ENCODE measurements at regions not wholly inside any gene's neighbourhood (a gene's known extent, or its start where the extent isn't known, plus 50 kb on each side); places are given as distances from the start of the nearest gene placed in this dataset.

DNA sequence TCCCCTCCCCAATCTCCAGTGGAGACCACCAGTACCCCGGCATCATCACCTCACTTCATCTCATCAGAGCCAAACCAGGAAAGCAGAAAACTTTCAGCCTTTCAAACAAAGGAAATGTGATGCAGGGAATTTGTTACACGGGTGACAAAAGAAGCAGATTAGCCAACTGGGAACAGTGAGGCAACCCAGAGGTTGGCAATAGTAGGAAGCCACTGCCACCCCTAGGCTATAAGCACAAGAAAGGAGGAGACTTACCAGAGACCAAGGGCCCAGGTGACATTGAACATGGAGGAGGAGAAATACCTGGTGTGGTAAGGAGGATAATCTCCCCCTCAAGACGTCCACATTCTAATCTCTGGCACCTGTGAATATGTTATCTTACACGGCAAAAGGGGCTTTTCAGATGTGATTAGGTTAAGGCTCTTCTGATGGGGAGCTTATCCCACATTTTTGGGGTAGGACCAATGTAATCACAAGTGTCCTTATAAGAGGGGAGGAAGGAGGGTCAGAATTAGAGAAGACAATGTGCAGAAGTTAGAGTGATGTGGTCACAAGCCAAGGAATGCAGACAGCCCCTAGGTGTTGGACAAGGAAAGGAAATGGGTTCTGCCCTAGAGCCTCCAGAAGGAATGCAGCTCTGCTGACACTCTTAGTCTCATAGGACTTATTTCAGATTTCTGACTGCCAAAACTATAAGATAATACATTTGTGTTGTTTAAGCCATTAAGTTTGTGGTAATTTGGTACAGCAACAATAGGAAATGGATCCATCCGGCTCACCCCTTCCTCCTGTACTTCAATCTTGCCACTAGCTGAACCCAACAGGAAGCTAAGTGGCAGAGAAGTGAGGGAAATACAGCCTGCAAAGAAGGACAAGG, 83.6 kb upstream of the VAV3 start:
- no peak for TF ChIP-seq EHMT2 (IDR thresholded peaks at IDR 0.05; ENCODE audit: low read depth)
- TF ChIP-seq GATA3 (IDR thresholded peaks at IDR 0.05; ENCODE audit: borderline replicate concordance): no peak
- TF ChIP-seq, protein P1, sequence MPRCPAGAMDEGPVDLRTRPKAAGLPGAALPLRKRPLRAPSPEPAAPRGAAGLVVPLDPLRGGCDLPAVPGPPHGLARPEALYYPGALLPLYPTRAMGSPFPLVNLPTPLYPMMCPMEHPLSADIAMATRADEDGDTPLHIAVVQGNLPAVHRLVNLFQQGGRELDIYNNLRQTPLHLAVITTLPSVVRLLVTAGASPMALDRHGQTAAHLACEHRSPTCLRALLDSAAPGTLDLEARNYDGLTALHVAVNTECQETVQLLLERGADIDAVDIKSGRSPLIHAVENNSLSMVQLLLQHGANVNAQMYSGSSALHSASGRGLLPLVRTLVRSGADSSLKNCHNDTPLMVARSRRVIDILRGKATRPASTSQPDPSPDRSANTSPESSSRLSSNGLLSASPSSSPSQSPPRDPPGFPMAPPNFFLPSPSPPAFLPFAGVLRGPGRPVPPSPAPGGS (IDR thresholded peaks at IDR 0.05): no peak
- 11% methylated on average over 5 of the region's 5 CpGs for WGBS (ENCODE audit: missing lambda C conversion rate)
- Histone ChIP-seq H3K4me2 (no peak overlapping the region), H3K4me1 (no peaks in the 10 kb centered on the region), H3K4me3 (no peak overlapping the region), H3K9me3 (no peaks in the 10 kb centered on the region), H3K27ac (no peak overlapping the region)
- POLR2A ChIA-PET: no interaction called here
- CTCF ChIA-PET: no interaction called here
- FAIRE-seq (no peak), ATAC-seq (no peak), DNase-seq (ENCODE audit: low read depth in 1 of 2, low spot score in 1 of 2) (no peak)

- TF ChIP-seq NR3C1 (IDR thresholded peaks at IDR 0.05): no peak
- TF ChIP-seq ATOH8 (CRISPR knock-in tag; IDR thresholded peaks at IDR 0.05; ENCODE audit: low read depth): no peak
- TF ChIP-seq HES2 (IDR thresholded peaks at IDR 0.05): no peak
- no peak for TF ChIP-seq FOSB (CRISPR knock-in tag; IDR thresholded peaks at IDR 0.05)
- TF ChIP-seq EHMT2 (IDR thresholded peaks at IDR 0.05; ENCODE audit: low read depth): no peak
- TF ChIP-seq ZSCAN20 (CRISPR knock-in tag; IDR thresholded peaks at IDR 0.05): no peak
- TF ChIP-seq, protein P2, sequence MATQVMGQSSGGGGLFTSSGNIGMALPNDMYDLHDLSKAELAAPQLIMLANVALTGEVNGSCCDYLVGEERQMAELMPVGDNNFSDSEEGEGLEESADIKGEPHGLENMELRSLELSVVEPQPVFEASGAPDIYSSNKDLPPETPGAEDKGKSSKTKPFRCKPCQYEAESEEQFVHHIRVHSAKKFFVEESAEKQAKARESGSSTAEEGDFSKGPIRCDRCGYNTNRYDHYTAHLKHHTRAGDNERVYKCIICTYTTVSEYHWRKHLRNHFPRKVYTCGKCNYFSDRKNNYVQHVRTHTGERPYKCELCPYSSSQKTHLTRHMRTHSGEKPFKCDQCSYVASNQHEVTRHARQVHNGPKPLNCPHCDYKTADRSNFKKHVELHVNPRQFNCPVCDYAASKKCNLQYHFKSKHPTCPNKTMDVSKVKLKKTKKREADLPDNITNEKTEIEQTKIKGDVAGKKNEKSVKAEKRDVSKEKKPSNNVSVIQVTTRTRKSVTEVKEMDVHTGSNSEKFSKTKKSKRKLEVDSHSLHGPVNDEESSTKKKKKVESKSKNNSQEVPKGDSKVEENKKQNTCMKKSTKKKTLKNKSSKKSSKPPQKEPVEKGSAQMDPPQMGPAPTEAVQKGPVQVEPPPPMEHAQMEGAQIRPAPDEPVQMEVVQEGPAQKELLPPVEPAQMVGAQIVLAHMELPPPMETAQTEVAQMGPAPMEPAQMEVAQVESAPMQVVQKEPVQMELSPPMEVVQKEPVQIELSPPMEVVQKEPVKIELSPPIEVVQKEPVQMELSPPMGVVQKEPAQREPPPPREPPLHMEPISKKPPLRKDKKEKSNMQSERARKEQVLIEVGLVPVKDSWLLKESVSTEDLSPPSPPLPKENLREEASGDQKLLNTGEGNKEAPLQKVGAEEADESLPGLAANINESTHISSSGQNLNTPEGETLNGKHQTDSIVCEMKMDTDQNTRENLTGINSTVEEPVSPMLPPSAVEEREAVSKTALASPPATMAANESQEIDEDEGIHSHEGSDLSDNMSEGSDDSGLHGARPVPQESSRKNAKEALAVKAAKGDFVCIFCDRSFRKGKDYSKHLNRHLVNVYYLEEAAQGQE (IDR thresholded peaks at IDR 0.05): no peak
- POLR2A ChIA-PET: no interaction called here
- CTCF ChIA-PET: no interaction called here
These were observed 82.1 kb upstream of the VAV3 start for GRCh38 chr1:108047085-108047484.

GRCh38 chr1:108046026-108046425, 81.0 kb upstream of the VAV3 start:
- TF ChIP-seq SMC3 (IDR thresholded peaks at IDR 0.05): no peak
- no peak for TF ChIP-seq BHLHE40 (IDR thresholded peaks at IDR 0.05; ENCODE audit: low read depth, low read length)
- no peak for TF ChIP-seq ZSCAN20 (CRISPR knock-in tag; IDR thresholded peaks at IDR 0.05)
- no peak for TF ChIP-seq RFX5 (IDR thresholded peaks at IDR 0.05)
- TF ChIP-seq TP53 (CRISPR knock-in tag; IDR thresholded peaks at IDR 0.05): no peak
- no peak for TF ChIP-seq CEBPB (IDR thresholded peaks at IDR 0.05)
- no peak for TF ChIP-seq ZC3H11A (IDR thresholded peaks at IDR 0.05)
- TF ChIP-seq FOSL2 (IDR thresholded peaks at IDR 0.05): no peak
- TF ChIP-seq FOSL2 (CRISPR knock-in tag; IDR thresholded peaks at IDR 0.05): no peak
- no peak for TF ChIP-seq CBX8 (IDR thresholded peaks at IDR 0.05)
- H3K4me1 ChIP-seq: no peaks in the 10 kb centered on the region
- POLR2A ChIA-PET: no interaction called here
- CTCF ChIA-PET: no interaction called here
- no peak overlapping the region for H3K4me2 ChIP-seq
- H3K27ac ChIP-seq: no peak overlapping the region
- H3K4me3 ChIP-seq: no peak overlapping the region
- no peak for DNase-seq (ENCODE audit: low read depth in 1 of 2, low spot score in 1 of 2)
- H3K9me3 ChIP-seq: no peaks in the 10 kb centered on the region
- WGBS (ENCODE audit: missing lambda C conversion rate): 33% methylated on average over 2 of the region's 2 CpGs
- FAIRE-seq: no peak
- no peak for ATAC-seq

More at GRCh38 chr1:108047085-108047484, 82.1 kb upstream of the VAV3 start:
- 6% methylated on average over 5 of the region's 5 CpGs for WGBS (ENCODE audit: missing lambda C conversion rate)
- ATAC-seq (no peak), FAIRE-seq (no peak), DNase-seq (ENCODE audit: low read depth in 1 of 2, low spot score in 1 of 2) (no peak)
- Histone ChIP-seq H3K9me3 (no peaks in the 10 kb centered on the region), H3K4me1 (no peaks in the 10 kb centered on the region), H3K4me3 (no peak overlapping the region), H3K4me2 (no peak overlapping the region), H3K27ac (no peak overlapping the region)
